C4-2B (cell line): ENCODE measurements at regions not wholly inside any gene's neighbourhood (a gene's known extent, or its start where the extent isn't known, plus 50 kb on each side); places are given as distances from the start of the nearest gene placed in this dataset.

Experiments
- CTCF ChIP-seq: fragments of 450-650 bp; conservative IDR thresholded peaks from 2 replicates; pipeline ENCODE4 v1.5.1; 2017; ENCODE audit warnings: mild to moderate bottlenecking
- ZFX ChIP-seq: fragments of 450-650 bp; IDR thresholded peaks from 2 replicates; pipeline ENCODE4 v1.6.1; 2017

GRCh38 chr4:22999419-22999818 is 306.7 kb downstream of the GBA3 start:
- TF ChIP-seq CTCF: peak; percentile 41
- TF ChIP-seq ZFX: no peak
